ENCODE measurements at regions not wholly inside any gene's neighbourhood (a gene's known extent, or its start where the extent isn't known, plus 50 kb on each side); places are given as distances from the start of the nearest gene placed in this dataset.

- Mint-ChIP-seq H3K36me3 (ENCODE audit: unreplicated experiment) (no peaks in the 10 kb centered on the region), H3K4me3 (ENCODE audit: unreplicated experiment) (no peak overlapping the region), H3K9me3 (ENCODE audit: unreplicated experiment) (no peaks in the 10 kb centered on the region), H3K27me3 (ENCODE audit: unreplicated experiment) (no peaks in the 10 kb centered on the region), H3K4me1 (ENCODE audit: low read depth, unreplicated experiment) (no peaks in the 10 kb centered on the region), H3K27ac (ENCODE audit: unreplicated experiment) (no peak overlapping the region)
- DNase-seq: no peak
- TF ChIP-seq CTCF (IDR thresholded peaks at IDR 0.05; ENCODE audit: partially characterized antibody, unreplicated experiment): no peak
These were observed 468.5 kb upstream of the MKI67 start for GRCh38 chr10:128594688-128595087.

- no peaks in the 10 kb centered on the region for H3K9me3 Mint-ChIP-seq (ENCODE audit: unreplicated experiment)
- H3K36me3 Mint-ChIP-seq (ENCODE audit: unreplicated experiment): no peaks in the 10 kb centered on the region
- no peaks in the 10 kb centered on the region for H3K27me3 Mint-ChIP-seq (ENCODE audit: unreplicated experiment)
These were observed 470.7 kb upstream of the MKI67 start for GRCh38 chr10:128596906-128597305.

GRCh38 chr10:128599030-128599429 lies 472.8 kb upstream of the MKI67 start:
- Mint-ChIP-seq H3K27me3 (ENCODE audit: unreplicated experiment) (no peaks in the 10 kb centered on the region), H3K4me3 (ENCODE audit: unreplicated experiment) (no peak overlapping the region), H3K36me3 (ENCODE audit: unreplicated experiment) (peaks cover 13% of the 10 kb centered on the region), H3K27ac (ENCODE audit: unreplicated experiment) (no peak overlapping the region), H3K4me1 (ENCODE audit: low read depth, unreplicated experiment) (no peaks in the 10 kb centered on the region), H3K9me3 (ENCODE audit: unreplicated experiment) (no peaks in the 10 kb centered on the region)
- TF ChIP-seq CTCF (IDR thresholded peaks at IDR 0.05; ENCODE audit: partially characterized antibody, unreplicated experiment): no peak
- DNase-seq: no peak

More at GRCh38 chr10:128596906-128597305, 470.7 kb upstream of the MKI67 start:
- Mint-ChIP-seq H3K27ac (ENCODE audit: unreplicated experiment) (no peak overlapping the region), H3K4me3 (ENCODE audit: unreplicated experiment) (no peak overlapping the region), H3K4me1 (ENCODE audit: low read depth, unreplicated experiment) (no peaks in the 10 kb centered on the region)
- no peak for TF ChIP-seq CTCF (IDR thresholded peaks at IDR 0.05; ENCODE audit: partially characterized antibody, unreplicated experiment)
- DNase-seq: no peak

- no peak for DNase-seq
- Mint-ChIP-seq H3K4me3 (ENCODE audit: unreplicated experiment) (no peak overlapping the region), H3K9me3 (ENCODE audit: unreplicated experiment) (no peaks in the 10 kb centered on the region), H3K36me3 (ENCODE audit: unreplicated experiment) (peaks cover 13% of the 10 kb centered on the region), H3K4me1 (ENCODE audit: low read depth, unreplicated experiment) (no peaks in the 10 kb centered on the region), H3K27ac (ENCODE audit: unreplicated experiment) (no peak overlapping the region), H3K27me3 (ENCODE audit: unreplicated experiment) (no peaks in the 10 kb centered on the region)
- TF ChIP-seq CTCF (IDR thresholded peaks at IDR 0.05; ENCODE audit: partially characterized antibody, unreplicated experiment): no peak
These were observed 473.3 kb upstream of the MKI67 start for GRCh38 chr10:128599538-128599937.

GRCh38 chr10:128602183-128602582 lies 476.0 kb upstream of the MKI67 start:
- H3K9me3 Mint-ChIP-seq (ENCODE audit: unreplicated experiment): no peaks in the 10 kb centered on the region

More at GRCh38 chr10:128602183-128602582, 476.0 kb upstream of the MKI67 start:
- DNase-seq: no peak
- Mint-ChIP-seq H3K4me1 (ENCODE audit: low read depth, unreplicated experiment) (no peaks in the 10 kb centered on the region), H3K36me3 (ENCODE audit: unreplicated experiment) (peaks cover 13% of the 10 kb centered on the region), H3K27me3 (ENCODE audit: unreplicated experiment) (no peaks in the 10 kb centered on the region), H3K4me3 (ENCODE audit: unreplicated experiment) (no peak overlapping the region), H3K27ac (ENCODE audit: unreplicated experiment) (no peak overlapping the region)
- TF ChIP-seq CTCF (IDR thresholded peaks at IDR 0.05; ENCODE audit: partially characterized antibody, unreplicated experiment): no peak
